HG03108 (cell line): ENCODE measurements at regions not wholly inside any gene's neighbourhood (a gene's known extent, or its start where the extent isn't known, plus 50 kb on each side); places are given as distances from the start of the nearest gene placed in this dataset.
A peak's percentile ranks its signal among the peaks of the same experiment; 100 is the strongest.
"Not testable (repeated sequence)": the region's sequence is repeated elsewhere in the genome, so short reads cannot be mapped to it uniquely, and the experiment has no call there.

ENCODE experiments used
- ATAC-seq: cut with Tn5 transposase; IDR thresholded peaks from one replicate; pipeline ENCODE4 v1.9.1; 2021; ENCODE audit warnings: moderate library complexity; ENCODE audit not compliant: unreplicated experiment

DNA sequence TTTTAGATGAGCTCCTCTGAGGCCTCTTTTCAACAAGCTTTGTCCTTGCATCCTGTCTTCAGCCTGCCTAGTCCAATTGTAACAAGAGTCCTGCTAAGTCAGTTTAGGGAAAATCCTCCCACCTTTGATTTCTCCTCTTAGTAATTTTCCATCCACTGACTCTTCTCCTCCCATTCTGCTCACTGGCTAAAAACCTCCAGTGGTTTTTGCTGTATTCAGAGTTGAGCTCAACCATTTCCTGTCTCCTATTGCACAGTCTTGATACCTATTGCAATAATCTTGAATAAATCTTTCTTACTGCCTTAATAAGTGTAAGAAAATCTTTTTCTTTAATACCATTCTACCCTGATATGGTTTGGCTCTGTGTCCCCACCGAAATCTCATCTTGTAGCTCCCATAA, 117.8 kb upstream of the ENPP6 start:
- no peak for ATAC-seq

DNA sequence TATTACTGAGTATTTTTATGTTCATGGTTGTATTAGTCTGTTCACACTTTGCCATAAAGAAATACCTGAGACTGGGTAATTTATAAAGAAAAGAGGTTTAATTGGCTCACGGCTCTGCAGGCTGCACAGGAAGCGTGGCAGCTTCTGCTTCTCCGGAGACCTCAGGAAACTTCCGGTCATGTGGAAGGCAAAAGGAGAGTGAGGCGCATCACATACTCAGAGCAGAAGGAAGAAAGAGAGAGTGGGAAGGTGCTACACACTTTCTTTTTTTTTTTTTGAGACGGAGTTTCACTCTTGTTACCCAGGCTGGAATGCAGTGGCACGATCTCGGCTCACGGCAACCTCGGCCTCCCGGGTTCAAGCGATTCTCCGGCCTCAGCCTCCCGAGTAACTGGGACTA, 115.8 kb upstream of the ENPP6 start:
- not testable (repeated sequence) for ATAC-seq

- no peak for ATAC-seq
Observed at GRCh38 chr4:184331268-184331995, 113.8 kb upstream of the ENPP6 start.

DNA sequence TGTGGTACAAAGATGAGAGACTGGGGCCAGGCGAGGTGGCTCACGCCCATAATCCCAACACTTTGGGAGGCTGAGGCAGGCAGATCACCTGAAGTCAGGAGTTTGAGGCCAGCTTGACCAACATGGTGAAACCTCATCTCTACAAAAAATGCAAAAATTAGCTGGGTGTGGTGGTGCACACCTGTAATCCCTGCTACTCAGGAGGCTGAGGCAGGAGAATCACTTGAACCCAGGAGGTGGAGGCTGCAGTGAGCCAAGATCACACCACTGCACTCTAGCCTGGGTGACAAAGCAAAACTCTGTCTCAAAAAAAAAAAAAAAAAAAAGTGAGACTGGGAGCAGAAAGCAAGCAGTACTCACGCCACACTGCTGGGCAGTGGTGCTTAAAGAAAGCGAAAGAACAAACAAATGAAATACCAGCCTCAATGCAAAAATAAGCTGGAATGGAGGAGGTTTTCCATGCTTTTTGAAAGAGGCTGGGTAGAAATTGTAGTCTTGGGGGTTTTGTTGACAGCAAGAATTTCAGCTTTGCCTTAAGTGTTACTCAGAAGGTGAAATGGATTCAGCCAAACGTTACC, 112.9 kb upstream of the ENPP6 start:
- ATAC-seq = not testable (repeated sequence)

GRCh38 chr4:184329659-184330400, 112.2 kb upstream of the ENPP6 start:
- ATAC-seq = peak; percentile 56

DNA sequence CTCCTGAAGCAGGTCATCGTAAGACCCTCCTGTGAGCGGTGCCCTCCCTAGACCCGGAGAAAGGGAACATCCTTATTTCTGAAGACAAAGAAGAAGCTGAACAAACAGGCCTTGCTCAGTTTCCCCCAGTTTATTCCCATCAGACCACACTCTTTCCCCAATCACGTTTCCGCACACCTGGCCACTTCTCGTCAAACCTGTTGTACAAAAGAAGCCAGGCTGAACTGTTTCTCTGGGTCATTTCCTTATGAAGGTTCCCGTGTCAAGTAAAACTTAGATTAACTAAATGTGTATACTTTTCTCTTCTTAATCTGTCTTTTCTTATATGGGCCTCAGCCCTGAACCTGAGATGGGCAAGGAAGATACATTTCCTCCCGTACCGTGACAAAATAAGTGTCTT, 111.6 kb upstream of the ENPP6 start:
- ATAC-seq = no peak

DNA sequence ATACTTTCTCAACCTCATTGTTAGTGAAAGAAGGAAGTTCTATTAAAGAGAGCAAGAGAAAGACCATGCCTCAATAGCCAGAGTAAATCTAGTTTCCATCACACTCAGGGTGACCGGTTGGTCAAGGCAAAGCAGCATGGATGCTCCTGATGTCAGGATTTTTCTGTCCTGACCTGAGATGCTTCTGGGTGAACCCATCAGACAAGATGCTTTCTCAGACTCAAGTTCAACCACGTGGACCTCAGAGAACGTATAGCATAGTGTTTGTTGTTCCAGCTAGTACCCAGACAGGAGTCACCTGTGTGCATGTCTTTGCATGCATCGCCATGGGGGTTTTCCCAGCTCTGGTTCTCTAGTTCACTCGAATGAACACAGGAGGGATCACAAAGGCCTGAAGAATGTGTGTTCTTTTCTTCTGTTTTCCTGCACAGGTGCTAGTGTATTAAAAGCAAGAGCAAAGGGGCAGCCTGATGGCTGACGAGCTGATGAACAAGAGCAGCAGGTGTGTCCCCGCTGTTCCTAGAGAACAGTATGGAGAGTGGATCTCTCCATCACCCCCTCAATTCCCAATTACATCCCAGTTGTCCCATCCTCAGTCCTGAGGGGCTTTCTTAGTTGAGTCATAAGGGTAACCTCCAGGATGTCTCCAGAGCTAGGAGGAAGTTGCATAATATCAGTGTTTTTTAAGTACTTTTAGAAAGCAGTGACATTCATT, 110.5 kb upstream of the ENPP6 start:
- peak; percentile 67 for ATAC-seq

DNA sequence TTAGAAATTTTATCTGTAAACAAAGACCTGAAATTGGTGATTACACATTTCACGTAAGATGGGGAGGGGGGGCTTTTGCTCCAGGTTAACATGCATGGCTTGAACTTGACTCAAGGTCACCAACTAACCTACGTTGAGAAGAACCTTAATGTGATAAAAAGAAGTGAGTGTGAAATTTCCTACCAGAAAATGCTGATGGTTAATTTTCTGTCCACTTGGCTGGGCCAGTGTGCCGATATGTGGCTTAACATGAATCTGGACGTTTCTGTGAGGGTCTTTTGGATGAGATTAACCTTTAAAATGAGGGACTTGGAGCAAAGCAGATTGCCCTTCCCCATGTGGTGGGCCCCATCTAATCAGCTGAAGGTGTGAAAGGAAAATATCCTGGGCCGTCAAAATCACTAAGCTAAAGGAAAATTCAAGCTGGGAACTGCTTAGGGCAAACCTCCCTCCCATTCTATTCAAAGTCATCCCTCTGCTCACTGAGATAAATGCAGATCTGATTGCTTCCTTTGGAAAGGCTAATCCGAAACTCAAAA, 107.3 kb upstream of the ENPP6 start:
- ATAC-seq = no peak

DNA sequence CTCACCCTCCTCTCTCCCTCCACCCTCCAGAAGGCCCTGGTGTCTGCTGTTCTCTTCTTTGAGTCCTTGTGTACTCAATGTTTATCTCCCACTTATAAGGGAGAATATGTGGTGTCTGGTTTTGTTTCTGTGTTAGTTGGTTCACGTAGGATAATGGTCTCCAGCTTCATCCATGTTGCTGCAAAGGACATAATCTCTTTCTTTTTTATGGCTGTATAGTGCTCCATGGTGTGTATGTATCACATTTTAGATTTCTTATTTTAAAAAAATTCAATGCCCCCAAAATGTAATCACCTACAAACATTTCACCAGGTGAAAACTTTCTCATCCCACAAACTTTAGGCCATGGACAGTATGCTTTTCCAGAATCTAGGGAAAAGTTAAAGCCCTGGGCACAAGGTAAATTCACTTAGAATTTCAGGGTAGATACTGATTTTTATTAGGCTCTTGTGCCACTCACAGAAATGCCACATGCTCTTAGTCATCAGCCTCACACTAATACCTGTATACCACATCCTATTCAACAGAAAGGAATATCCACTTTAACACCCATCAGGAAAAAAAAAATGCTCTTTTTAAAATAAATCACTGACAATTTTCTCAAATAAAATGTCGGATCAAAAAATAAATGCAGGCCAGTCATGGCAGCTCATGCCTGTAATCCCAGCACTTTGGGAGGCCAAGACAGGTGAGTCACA, 104.8 kb upstream of the ENPP6 start:
- ATAC-seq = no peak

DNA sequence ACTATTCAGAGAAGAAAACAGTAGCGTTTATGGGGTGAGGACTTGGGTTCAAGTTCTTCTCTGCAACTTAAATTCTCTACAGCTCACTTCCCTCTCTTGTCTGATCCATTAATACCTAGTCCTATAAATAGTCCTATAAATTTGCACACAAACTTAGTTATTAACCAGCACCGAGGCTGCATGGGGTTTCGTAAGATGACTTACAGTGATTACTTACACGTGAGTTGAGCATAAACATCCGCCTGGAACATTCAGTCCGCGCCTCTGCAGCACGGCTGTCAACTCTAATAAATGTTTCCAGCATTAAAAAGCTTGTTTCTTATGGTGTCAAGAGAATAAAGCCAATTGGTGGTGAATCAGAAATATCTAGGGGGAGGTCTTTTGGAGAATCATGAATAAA, 103.0 kb upstream of the ENPP6 start:
- no peak for ATAC-seq

- no peak for ATAC-seq
Observed at GRCh38 chr4:184318852-184319251, 101.2 kb upstream of the ENPP6 start.

- no peak for ATAC-seq
Observed at GRCh38 chr4:184317234-184317918, 99.7 kb upstream of the ENPP6 start.

GRCh38 chr4:184316821-184317220, 99.1 kb upstream of the ENPP6 start:
- ATAC-seq = no peak

DNA sequence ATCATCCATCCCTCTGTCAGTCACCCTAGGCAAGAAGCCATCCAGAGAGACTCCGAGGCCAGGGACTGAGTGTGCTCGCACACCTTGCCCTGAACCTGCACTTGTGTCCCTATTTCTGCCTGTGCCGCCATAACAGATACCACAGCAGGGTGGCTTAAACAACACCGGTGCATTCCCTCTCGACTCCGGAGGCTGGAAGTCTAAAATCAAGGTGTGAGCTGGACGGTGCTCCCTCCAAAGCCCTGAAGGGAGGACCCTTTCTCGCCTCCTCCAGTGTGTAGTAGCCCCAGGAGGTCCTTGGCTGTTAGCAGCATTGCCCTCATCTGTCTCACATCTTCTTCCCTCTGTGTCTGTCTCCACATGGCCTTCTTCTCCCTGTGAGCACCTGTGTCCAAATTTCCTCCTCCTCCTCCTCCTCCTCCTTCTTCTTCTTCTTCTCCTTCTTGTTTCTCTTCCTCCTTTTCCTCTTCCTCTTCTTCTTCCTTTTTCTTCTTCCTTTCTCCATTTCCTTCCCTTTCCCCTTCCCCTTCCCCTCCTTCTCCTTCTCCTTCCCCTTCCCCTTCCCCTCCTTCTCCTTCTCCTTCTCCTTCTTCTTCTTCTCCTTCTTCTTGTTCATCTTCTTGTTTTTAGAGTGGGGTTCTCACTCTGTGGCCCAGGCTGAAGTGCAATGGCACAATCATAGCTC, 98.1 kb upstream of the ENPP6 start:
- ATAC-seq = no peak

DNA sequence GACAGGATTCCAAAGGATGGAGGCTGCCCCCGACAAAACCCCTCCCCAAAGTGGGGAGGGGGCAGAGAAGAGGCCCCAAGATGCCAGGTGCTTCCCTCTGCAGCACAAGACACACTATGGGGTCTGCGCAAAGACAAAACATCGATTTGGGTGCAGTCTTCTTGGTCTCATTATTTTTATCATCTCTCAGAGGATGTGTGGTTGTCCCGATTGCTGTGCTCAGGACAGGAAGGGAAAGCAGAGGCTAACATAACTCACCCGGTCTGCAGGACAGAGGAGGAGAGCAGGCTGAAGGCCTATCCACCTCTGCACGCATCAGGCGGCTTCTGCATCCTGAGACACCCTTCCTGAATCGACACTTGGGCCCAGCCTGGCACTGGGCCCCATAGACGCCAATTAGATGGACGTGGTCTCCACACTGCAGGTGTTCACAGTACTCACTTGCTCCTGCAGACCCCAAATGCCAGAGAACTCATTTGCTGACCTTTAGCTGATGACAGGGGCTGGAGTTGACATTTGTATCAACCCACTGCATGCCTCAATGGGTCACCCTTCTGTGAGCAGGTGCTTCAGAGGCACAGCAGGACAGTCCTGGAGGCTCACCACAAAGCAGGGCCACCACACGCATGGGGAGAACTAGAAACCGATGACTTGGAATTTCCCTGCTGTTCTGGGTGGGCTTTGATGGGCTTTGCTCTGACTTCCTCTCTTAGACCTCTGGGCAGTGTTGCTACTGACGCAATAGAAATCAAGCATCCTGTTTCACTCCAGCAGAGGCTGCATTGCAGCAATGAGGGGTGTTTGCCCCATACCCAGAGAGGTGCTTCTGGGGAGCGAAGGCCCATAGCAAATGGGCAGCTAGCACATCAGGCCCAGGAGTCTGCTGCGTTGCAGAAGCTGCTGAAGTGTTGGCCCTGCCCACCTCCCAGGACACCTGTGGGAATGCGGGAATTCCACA, 96.3 kb upstream of the ENPP6 start:
- peak; percentile 64 for ATAC-seq

GRCh38 chr4:184313058-184313581, 95.4 kb upstream of the ENPP6 start:
- no peak for ATAC-seq

- no peak for ATAC-seq
Observed at GRCh38 chr4:184312126-184312525, 94.5 kb upstream of the ENPP6 start.
